CD4-positive, alpha-beta T cell treated with Interferon alpha-2 for 1 hour (primary cell): ENCODE measurements at regions not wholly inside any gene's neighbourhood (a gene's known extent, or its start where the extent isn't known, plus 50 kb on each side); places are given as distances from the start of the nearest gene placed in this dataset.

ENCODE experiments used
- DNase-seq, 2 donors: peaks; one replicate each; pipeline ENCODE4 v3.0.0-alpha.2; 2020 to 2022

DNA sequence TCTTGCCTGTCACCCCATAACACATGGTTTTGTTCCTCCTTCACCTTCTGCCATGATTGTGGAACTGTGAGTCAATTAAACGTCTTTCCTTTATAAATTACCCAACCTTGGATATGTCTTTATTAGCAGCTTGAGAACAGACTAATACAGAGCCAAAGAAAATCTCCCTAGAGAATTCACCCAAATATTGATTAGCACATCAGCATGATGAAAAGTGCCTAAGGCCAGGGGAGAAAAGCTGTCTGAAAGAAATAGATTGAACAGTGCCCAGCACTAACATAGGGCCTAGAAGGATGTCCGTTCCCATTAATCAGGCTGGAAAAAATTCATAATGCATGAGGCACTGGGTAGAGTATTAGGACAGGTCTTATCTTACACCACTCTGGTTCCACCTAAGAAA lies 111.9 kb upstream of the CALN1 start:
- DNase-seq, result no peak

DNA sequence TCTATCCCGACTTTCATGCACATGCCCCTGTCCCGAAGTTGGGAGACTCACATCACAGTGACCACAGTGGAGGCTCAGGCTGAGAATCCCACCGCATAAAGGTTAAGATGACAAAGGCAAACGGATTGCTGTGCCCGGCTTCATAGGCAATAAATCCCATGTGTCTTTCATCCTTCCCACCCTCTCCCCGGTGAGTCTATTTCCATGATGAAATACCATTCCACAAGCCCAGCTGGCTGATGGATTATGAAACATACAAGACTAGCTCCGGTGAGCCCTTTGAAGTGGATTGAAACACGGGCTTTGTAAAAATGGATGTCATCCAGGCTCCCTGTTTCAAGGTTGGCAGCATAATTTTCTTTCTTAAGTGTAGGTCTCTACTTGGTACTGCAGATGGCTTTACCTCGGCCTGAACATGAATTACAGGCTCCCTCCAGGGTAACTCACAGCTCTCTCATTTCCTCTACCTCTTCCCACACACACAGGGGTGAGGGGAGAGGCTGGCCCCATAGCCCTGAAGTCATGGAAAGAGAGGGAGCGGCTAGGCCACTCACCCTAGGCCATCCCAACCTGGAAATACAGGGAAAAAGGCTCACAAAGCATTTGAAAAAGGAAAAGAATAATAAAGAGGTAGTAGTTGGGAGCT lies 92.0 kb upstream of the CALN1 start:
- no peak for DNase-seq

DNA sequence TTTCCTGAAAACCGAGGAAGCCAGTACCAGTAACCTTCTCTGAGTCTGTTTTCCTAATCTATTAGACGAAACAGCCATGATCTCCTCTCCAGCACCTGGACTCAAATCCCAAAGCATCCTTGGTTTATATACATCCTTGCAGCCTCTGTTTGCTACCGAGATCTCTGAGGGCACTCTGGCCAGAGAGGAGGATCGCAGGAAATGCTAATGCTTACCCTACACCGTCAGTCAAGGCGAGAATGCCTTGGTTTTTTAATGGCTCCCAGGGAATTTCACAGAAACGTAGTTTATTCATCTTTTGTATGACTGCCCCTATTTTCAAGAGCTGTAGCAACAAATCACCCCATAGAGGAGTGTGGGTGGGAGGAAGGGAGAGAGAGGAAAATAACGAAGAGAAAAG lies 91.5 kb upstream of the CALN1 start:
- DNase-seq, result no peak

DNA sequence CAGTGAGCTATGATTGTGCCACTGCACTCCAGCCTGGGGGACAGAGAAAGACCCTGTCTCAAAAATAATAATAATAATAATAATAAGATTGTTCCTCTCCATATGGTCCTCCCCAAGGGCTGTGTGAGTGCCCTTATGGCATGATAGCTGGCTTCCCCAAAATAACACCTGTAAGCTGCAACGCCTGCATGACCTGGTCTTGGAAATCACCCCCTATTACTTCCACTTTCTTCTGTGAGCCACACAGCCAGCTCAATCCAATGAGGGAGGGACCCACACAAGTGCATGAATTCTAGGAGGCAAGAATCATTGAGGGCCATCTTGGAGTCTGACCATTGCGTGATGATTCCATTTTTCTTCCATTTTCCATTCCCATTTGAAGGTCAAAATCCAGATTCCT lies 82.7 kb upstream of the CALN1 start:
- DNase-seq, result no peak

DNA sequence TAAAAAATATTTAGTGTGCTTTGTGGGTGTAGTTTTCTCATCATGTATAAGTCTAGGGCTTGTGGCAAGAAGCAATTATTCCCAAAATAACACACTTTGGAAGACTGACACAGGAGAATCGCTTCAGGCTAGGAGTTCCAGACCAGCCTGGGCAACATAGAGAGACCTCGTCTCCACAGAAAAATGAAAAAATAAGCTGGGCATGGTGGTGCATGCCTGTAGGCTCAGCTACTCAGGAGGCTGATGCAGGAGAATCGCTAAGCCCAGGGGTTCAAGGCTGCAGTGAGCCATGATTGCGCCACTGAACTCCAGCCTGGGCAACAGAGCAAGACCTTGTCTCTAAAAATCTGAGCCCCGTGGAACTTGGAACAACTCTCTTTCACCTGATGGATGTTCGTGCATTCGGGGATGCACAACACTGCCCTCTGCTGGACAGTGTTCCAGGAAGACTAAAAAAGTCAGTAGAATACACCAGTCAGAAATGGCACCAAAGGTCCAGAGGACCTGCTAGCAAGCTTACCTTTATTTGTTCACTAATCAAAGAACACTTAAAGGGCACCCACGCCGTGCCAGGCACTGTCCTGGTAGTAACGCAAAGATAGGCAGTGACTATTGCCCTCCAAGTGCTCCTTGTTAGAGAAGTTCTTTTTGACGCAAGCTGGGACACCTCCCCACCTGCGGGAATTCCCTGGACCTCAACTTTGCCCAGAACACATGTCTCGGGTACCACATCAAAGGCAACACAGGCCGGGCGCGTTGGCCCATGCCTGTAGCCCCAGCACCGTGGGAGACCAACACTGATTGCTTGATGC lies 81.9 kb upstream of the CALN1 start:
- DNase-seq, result peak in 1 of 2 donors; percentile 35

DNA sequence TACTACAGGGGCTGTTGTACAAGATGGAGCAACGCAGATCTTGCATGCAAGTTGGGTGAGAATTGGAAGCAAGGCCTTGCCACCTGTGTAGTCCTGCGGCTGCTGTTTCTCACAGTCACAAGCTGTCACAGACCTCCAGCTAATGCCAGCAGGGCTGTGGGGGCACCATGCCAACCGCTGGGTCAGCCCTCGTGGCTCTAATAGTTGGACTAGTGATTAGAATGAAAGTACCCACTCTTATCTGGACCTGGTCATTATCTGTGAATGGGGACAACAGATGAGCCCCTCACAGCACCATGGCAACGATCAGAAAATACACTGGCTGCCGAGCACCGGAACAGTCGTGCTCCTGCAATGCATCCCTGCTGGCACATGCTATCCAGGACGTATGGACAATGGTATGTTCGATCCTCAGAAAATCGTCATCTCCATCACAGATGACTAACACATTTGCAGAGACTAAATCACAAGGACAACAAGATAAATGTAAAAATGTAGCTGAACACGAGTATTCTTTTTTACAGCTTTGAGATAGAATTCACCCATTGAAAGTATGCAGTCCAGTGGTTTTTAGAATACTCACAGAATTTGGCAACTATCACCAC lies 80.4 kb upstream of the CALN1 start:
- no peak for DNase-seq

DNA sequence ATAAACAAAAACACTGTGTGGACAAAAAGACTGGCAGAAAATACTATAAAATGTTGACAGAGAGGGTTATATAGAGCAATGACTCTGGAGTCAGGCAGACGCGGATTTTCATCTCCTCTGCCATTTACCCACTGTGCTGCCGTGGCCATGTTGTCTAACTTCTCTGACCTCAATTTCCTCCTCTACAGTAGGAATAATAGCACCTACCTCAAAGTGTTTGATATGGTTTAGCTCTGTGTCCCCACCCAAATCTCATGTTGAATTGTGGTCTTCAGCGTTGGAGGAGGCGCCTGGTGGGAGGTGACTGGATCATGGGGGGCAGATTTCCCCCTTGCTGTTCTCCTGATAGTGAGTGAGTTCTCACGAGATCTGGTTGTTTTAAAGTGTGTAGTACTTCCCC lies 78.2 kb upstream of the CALN1 start:
- no peak for DNase-seq

DNA sequence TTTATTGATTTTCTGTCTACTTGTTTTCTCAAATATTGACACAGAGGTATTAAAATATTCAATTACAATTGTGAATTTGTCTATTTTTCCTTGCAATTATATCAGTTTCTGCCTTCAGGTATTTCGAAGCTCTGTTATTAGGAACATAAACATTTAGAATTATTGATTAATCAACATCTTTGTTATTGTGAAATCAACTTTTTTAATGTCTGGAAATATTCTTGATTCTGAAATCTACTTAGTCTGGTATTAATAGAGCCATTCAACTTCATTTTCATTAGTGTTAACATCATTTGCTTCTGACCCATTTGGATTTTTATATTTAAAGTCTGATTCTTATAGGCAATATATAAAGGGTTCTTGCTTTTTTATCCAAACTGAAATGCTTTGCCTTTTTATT lies 69.8 kb upstream of the CALN1 start:
- no peak for DNase-seq

DNA sequence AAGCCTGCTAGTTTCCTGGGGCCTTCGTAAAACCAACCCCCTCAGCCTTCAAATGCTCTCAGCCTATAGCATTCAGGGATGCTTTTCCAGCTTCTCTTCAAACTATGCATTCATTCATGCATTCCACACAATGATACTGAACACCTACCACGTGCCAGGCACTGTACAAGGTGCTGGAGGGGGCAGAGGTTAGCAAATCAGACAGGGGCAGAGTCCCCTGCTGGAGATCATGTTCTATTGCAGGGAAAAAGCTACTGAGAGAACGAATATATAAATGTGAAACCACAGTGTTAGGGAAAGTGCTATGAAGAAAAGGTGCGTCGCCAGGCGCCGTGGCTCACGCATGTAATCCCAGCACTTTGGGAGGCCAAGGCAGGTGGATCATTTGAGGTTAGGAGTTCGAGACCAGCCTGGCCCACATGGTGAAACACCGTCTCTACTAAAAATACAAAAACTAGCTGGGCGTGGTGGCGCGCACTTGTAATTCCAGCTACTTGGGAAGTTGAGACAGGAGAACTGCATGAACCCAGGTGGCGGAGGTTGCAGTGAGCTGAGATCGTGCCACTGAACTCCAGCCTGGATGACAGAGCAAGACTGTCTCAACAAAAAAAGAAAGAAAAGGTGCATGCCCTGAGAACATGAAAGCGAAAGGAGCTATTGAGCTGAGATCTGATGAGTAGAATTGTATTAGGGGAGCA lies 64.6 kb upstream of the CALN1 start:
- DNase-seq, result no peak

DNA sequence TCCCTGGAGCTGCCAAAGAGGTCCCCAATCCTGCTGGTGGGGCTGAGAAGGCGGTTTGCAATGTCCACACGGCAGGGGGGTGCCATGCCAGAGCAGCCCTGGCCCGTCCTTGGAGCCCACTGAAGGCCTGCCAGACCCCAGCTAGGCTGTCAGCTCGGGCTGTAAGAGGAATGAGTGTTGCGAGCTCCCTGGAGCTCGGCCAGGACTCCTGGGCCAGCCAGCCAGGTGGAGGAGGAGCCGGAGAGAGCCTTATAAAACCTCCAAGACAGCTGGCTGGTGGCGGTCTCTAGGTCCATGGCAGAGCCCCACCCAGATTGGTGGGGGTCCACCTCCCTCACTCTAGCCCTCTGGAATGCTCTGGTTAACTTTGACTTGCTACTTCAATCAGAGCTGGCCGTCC lies 55.1 kb upstream of the CALN1 start:
- no peak for DNase-seq

DNA sequence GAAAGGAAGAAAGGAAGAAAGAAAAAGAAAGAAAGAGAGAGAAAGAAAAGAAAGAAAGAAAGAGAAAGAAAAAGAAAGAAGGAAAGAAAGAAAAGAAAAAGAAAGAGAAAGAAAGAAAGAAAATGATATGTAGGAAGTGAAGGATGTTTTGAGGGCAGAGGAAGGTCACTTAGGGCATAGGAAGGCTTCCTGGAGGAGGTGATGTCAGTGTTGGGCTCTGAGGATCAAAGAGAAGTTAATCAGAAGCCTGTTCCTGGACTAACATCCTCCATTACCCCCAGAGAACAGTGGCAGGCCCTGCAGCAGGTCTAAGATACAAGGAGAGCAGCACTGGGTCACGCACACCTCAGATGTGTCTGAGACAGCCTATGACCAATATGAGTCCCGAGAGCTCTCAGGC lies 54.7 kb upstream of the CALN1 start:
- DNase-seq, result no peak

DNA sequence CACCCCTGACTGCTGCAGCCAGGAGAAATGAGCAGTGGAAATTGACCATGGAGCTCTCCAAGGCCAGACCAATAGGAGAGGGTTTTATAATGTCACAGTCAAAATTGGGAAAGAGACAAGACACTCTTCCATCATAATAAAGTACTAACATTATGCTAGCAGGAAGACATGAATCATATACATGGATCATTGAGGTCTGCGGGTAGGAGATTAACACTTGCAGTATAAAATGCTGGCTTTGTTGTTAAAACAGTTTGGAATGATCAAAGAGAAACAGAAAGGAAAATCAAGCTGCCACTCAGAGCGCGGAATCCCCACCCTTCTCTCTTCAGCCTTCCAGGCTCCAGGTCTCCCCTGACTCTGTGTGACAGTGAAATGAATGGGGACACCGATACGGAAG lies 53.4 kb upstream of the CALN1 start:
- no peak for DNase-seq

DNA sequence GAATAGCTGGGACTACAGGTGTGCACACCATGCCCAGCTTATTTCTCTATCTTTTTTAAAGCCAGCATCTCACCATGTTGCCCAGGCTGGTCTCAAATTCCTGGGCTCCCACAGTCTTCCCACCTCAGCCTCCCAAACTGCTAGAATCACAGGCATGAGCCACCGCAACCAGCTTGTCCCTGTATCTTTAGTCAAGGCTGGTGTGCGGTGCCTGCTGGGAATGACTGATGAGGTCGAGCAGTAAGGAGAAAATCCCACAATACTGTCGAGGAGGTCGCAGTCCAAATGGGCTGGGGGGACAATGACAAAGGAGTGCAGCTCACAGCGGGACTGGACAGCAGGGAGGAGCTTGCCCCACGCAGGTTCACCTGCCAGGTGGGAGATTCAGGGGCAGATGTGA lies 50.2 kb upstream of the CALN1 start:
- DNase-seq, result no peak
